Mammary epithelial cell (primary cell): ENCODE measurements at regions not wholly inside any gene's neighbourhood (a gene's known extent, or its start where the extent isn't known, plus 50 kb on each side); places are given as distances from the start of the nearest gene placed in this dataset.

Experiments used
- CTCF ChIP-seq, 2 donors: IDR thresholded peaks in 1 of 2; conservative IDR thresholded peaks in 1 of 2; 2 replicates each; pipeline ENCODE4 v1.5.1; 2011 to 2012; ENCODE audit warnings: inconsistent platforms in 2 of 2, low read length in 2 of 2, mild to moderate bottlenecking in 2 of 2, control low read depth in 1 of 2, low read depth in 1 of 2; ENCODE audit not compliant: insufficient read depth in 1 of 2; ENCODE audit errors: extremely low read depth in 1 of 2
- EZH2 ChIP-seq: IDR thresholded peaks from 2 replicates; pipeline ENCODE4 v1.6.1; 2012; ENCODE audit warnings: low read length, inconsistent platforms, borderline replicate concordance

GRCh38 chr4:143771269-143771668, 70.8 kb upstream of the FREM3 start:
- TF ChIP-seq CTCF (conservative IDR thresholded peaks at IDR 0.05 in 1 of 2, IDR thresholded peaks at IDR 0.05 in 1 of 2; ENCODE audit: extremely low read depth in 1 of 2, insufficient read depth in 1 of 2, low read depth in 1 of 2, low read length in 2 of 2) (no peak), EZH2 (no peak)
